ENCODE measurements at regions not wholly inside any gene's neighbourhood (a gene's known extent, or its start where the extent isn't known, plus 50 kb on each side); places are given as distances from the start of the nearest gene placed in this dataset.

DNA sequence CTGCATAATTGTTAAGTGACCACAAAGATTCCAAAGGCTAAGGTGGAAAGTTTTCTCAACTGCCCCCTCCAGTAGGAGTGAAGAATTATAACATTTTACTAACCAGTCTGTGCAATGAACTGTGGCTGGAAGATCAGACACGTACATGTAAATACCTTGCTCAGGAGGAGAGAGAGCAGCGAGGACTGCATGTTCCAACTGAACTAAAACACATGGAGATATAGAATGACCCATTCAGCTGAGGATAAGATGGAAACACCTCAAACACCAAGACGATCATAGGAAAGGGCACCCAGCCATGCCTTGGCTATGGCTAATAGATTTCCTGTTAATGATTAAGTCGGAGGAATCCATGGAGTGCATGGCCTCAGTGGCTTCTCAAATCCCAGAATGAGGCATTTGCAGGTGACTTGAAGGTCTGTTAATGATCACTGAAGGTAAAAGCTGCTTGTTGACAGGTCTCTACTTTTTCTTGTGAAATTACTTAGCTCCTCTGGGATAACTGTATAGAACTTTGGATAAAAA lies 875.6 kb downstream of the TFAP2A start:
- DNase-seq (ENCODE audit: low read depth, low spot score) (no peak), ATAC-seq (no peak)
- no peaks in the 10 kb centered on the region for H4K20me1 ChIP-seq (ENCODE audit: insufficient read depth)
- CTCF ChIA-PET: no interaction called here
- H3K36me3 ChIP-seq (ENCODE audit: control insufficient read depth in 1 of 2, insufficient read depth in 2 of 2, low read length in 2 of 2): no peaks in the 10 kb centered on the region
- intact Hi-C loops (cut with micrococcal nuclease): loop anchor here (5.0 kb wide), 1 partner anchor 287 kb away; no protein-coding TSS in a partner anchor
- POLR2A ChIA-PET: interaction anchor here (0.7 kb wide), 1 partner anchor 876 kb away, joined by 3 read pairs; the partner anchor contains the start of gene TFAP2A
- no peak overlapping the region for H3K9ac ChIP-seq (ENCODE audit: low read length)
- H3K27ac ChIP-seq (ENCODE audit: low read depth, low read length): no peak overlapping the region
- no peaks in the 10 kb centered on the region for H3K9me3 ChIP-seq (ENCODE audit: control insufficient read depth in 1 of 2, insufficient read depth in 1 of 2, low read depth in 1 of 2, low read length in 2 of 2)
- no TSS peak for BruUV-seq (replicated peaks)
- H3K4me1 ChIP-seq (ENCODE audit: control insufficient read depth in 1 of 2, insufficient read depth in 2 of 2, low read length in 2 of 2): 0 out of 4 replicates have a peak, but pooled peaks cover 0 to 6% of the 10 kb centered on the region in 2 experiments
- no peaks in the 10 kb centered on the region for H3K9me2 ChIP-seq (ENCODE audit: insufficient read depth)
- no peak overlapping the region for H2AFZ ChIP-seq (ENCODE audit: low read depth, low read length, poor library complexity, severe bottlenecking)
- TF ChIP-seq EZH2 (IDR thresholded peaks at IDR 0.05) (no peak), POLR2AphosphoS5 (IDR thresholded peaks at IDR 0.05; ENCODE audit: low read depth, low read length) (no peak), RAD21 (IDR thresholded peaks at IDR 0.05; ENCODE audit: low read depth) (no peak), JUND (IDR thresholded peaks at IDR 0.05) (no peak), ELF1 (IDR thresholded peaks at IDR 0.05; ENCODE audit: borderline replicate concordance, low read depth) (no peak), POLR2A (IDR thresholded peaks at IDR 0.05; ENCODE audit: borderline replicate concordance, extremely low read depth, insufficient read depth, insufficient read length) (no peak), YY1 (IDR thresholded peaks at IDR 0.05; ENCODE audit: extremely low read depth, insufficient replicate concordance, low read depth, low read length) (no peak), CBX3 (IDR thresholded peaks at IDR 0.05; ENCODE audit: low read depth) (no peak), REST (IDR thresholded peaks at IDR 0.05; ENCODE audit: low read depth) (no peak), TCF7L2 (IDR thresholded peaks at IDR 0.05; ENCODE audit: borderline replicate concordance, extremely low read depth, insufficient read depth, insufficient read length) (no peak), EZH2phosphoT487 (IDR thresholded peaks at IDR 0.05; ENCODE audit: borderline replicate concordance) (no peak), ATF3 (IDR thresholded peaks at IDR 0.05) (no peak)
- TF ChIP-seq, protein P1, sequence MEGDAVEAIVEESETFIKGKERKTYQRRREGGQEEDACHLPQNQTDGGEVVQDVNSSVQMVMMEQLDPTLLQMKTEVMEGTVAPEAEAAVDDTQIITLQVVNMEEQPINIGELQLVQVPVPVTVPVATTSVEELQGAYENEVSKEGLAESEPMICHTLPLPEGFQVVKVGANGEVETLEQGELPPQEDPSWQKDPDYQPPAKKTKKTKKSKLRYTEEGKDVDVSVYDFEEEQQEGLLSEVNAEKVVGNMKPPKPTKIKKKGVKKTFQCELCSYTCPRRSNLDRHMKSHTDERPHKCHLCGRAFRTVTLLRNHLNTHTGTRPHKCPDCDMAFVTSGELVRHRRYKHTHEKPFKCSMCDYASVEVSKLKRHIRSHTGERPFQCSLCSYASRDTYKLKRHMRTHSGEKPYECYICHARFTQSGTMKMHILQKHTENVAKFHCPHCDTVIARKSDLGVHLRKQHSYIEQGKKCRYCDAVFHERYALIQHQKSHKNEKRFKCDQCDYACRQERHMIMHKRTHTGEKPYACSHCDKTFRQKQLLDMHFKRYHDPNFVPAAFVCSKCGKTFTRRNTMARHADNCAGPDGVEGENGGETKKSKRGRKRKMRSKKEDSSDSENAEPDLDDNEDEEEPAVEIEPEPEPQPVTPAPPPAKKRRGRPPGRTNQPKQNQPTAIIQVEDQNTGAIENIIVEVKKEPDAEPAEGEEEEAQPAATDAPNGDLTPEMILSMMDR (IDR thresholded peaks at IDR 0.05 in 2 of 3, conservative IDR thresholded peaks at IDR 0.05 in 1 of 3; ENCODE audit: borderline replicate concordance in 1 of 3, insufficient read depth in 1 of 3, low read depth in 2 of 3, low read length in 2 of 3): no peak
- no peak overlapping the region for H3K4me2 ChIP-seq (ENCODE audit: low read length)
- no peak overlapping the region for H3K4me3 ChIP-seq (replicated peaks in 1 of 2; ENCODE audit: low read depth in 1 of 2, low read length in 2 of 2)
- RAD21 ChIA-PET (ENCODE audit: low non-redundant PET in 1 of 2, low total read pairs in 2 of 2, uncharacterized antibody in 2 of 2, unreplicated experiment in 2 of 2): no interaction called here
- H3K79me2 ChIP-seq (ENCODE audit: insufficient read depth, low read length): no peaks in the 10 kb centered on the region
- no peaks in the 10 kb centered on the region for H3K27me3 ChIP-seq (ENCODE audit: insufficient read depth, low read length)
